Mesothelial cell of epicardium (in vitro differentiated cells): ENCODE measurements at regions not wholly inside any gene's neighbourhood (a gene's known extent, or its start where the extent isn't known, plus 50 kb on each side); places are given as distances from the start of the nearest gene placed in this dataset.

Experiments
- DNase-seq, 2 experiments: peaks; one replicate each; pipeline ENCODE4 v3.0.0; 2021; ENCODE audit warnings: low spot score in 2 of 2; ENCODE audit not compliant: unreplicated experiment in 2 of 2
- H3K27ac Mint-ChIP-seq: 2 replicates; pipeline ENCODE4 v1.8.0; 2021; ENCODE audit warnings: mixed read lengths
- H3K27me3 Mint-ChIP-seq: 2 replicates; pipeline ENCODE4 v1.8.0; 2021; ENCODE audit warnings: low read depth, mixed read lengths
- H3K36me3 Mint-ChIP-seq: 2 replicates; pipeline ENCODE4 v1.8.0; 2021; ENCODE audit warnings: mixed read lengths
- H3K4me1 Mint-ChIP-seq: 2 replicates; pipeline ENCODE4 v1.8.0; 2021; ENCODE audit warnings: mixed read lengths
- H3K4me3 Mint-ChIP-seq: 2 replicates; pipeline ENCODE4 v1.8.0; 2021; ENCODE audit warnings: mild to moderate bottlenecking, moderate library complexity, mixed read lengths
- H3K9me3 Mint-ChIP-seq: 2 replicates; pipeline ENCODE4 v1.8.0; 2021; ENCODE audit warnings: mixed read lengths
- CTCF ChIP-seq: fragments of 200-600 bp; sonication (generic); IDR thresholded peaks from one replicate; pipeline ENCODE4 v1.5.0; 2021; ENCODE audit warnings: antibody characterized with exemption; ENCODE audit not compliant: unreplicated experiment

DNA sequence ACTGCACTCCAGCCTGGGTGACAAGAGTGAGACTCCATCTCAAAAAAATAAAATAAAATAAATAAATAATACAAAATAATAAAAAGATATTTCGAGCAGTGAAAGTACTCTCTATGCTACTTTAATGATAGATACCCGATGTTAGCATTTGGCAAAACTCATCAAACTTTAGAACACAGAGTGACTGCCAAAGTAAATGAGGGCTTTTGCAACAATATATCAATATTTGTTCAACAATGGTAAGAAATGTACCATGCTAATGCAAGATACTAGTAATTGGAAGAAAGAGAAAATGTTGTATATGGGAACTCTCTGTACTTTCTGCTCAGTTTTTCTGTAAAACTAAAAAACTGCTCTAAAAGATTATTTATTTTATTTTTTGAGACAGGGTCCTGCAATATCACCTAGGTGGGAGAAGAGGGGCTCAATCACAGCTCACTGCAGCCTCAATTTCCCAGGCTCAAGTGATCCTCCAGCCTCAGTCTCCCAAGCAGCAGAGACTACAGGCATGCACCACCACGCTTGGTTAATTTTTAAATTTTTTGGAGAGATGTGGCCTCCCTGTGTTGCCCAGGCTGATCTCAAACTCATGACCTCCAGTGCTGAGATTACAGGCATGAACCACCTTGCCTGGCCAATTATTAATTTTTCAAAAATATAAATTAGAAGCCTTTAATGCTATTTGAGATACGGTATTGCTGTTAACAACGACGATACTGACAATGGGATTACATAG, 650.5 kb upstream of the NR2F2 start:
- Mint-ChIP-seq H3K27me3 (no peaks in the 10 kb centered on the region), H3K27ac (no peak overlapping the region), H3K4me3 (no peak overlapping the region), H3K36me3 (no peaks in the 10 kb centered on the region), H3K9me3 (peaks cover 10% of the 10 kb centered on the region), H3K4me1 (peaks cover 4% of the 10 kb centered on the region)
- no peak for TF ChIP-seq CTCF
- no peak for DNase-seq

- no peak overlapping the region for H3K27ac Mint-ChIP-seq
- no peaks in the 10 kb centered on the region for H3K27me3 Mint-ChIP-seq
- peaks cover 4% of the 10 kb centered on the region for H3K9me3 Mint-ChIP-seq
- DNase-seq = no peak
- TF ChIP-seq CTCF = no peak
- peaks cover 4% of the 10 kb centered on the region for H3K4me1 Mint-ChIP-seq
- no peak overlapping the region for H3K4me3 Mint-ChIP-seq
- no peaks in the 10 kb centered on the region for H3K36me3 Mint-ChIP-seq
Observed at GRCh38 chr15:95680728-95681127, 649.8 kb upstream of the NR2F2 start.

DNA sequence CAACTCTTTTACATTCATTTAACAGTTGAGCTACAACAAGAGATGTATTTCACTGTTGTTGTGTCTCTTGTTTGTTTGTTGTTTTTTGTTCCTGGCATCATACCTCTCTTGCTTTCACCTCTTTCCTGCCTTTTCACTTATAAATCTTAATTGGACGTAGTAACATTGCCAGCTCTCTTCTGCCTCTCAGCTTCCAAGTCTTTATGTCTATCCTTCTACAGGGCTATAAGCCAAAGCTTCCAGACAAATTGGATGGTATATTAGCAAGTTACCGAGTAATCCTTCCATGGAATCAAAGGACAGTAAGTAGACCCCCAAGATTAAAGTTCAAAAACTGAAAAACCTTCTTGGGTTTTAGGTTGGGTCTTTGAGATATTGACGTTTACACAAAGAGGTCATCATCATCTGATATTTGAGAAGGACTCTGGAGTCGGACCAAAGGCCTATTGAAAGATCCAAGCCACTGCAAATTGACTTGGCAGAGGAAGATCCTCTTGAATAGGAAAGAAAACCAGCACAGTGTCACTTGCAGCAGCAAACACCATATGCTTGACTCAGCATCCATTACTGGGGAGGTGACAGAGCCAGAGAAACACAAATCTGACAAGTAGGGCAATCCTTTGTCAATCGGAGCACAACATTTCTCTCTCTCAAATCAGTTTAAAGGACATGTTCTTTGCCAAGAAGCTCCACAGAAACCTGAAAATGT, 648.5 kb upstream of the NR2F2 start:
- no peak overlapping the region for H3K27ac Mint-ChIP-seq
- DNase-seq = no peak
- H3K4me3 Mint-ChIP-seq = no peak overlapping the region
- no peak for TF ChIP-seq CTCF
- no peaks in the 10 kb centered on the region for H3K27me3 Mint-ChIP-seq
- no peaks in the 10 kb centered on the region for H3K36me3 Mint-ChIP-seq
- no peaks in the 10 kb centered on the region for H3K9me3 Mint-ChIP-seq
- H3K4me1 Mint-ChIP-seq = peaks cover 4% of the 10 kb centered on the region

GRCh38 chr15:95684126-95684525, 646.4 kb upstream of the NR2F2 start:
- peaks cover 4% of the 10 kb centered on the region for H3K4me1 Mint-ChIP-seq
- H3K36me3 Mint-ChIP-seq = no peaks in the 10 kb centered on the region
- no peak for DNase-seq
- H3K4me3 Mint-ChIP-seq = no peak overlapping the region
- TF ChIP-seq CTCF = no peak
- H3K27me3 Mint-ChIP-seq = no peaks in the 10 kb centered on the region
- no peaks in the 10 kb centered on the region for H3K9me3 Mint-ChIP-seq
- no peak overlapping the region for H3K27ac Mint-ChIP-seq

DNA sequence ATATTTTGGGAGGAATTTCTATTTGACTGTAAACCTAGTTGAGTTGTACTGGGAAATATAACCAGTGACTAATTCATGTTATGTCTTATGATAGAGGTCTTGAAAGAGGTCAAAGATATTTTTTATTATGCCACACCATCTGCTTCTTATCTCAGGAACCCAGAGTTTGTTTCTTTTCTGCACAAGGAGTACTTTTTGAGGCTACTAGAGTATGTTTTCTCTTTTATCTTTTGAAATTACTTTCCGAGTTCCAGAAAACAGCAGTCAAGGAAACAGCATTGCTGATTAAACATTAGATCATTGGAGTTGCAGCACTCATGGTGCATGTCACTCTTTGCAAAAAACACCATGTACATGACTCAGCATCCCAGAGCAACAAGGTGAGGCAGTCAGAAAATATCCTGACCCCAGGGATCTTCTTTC, 645.8 kb upstream of the NR2F2 start:
- H3K4me1 Mint-ChIP-seq = peaks cover 4% of the 10 kb centered on the region
- DNase-seq = no peak

More for the DNA sequence above, 645.8 kb upstream of the NR2F2 start:
- H3K27me3 Mint-ChIP-seq = no peaks in the 10 kb centered on the region
- no peak for TF ChIP-seq CTCF
- no peaks in the 10 kb centered on the region for H3K36me3 Mint-ChIP-seq
- peaks cover 4% of the 10 kb centered on the region for H3K9me3 Mint-ChIP-seq
- no peak overlapping the region for H3K27ac Mint-ChIP-seq
- H3K4me3 Mint-ChIP-seq = no peak overlapping the region
